ENCODE measurements at regions not wholly inside any gene's neighbourhood (a gene's known extent, or its start where the extent isn't known, plus 50 kb on each side); places are given as distances from the start of the nearest gene placed in this dataset.

- TF ChIP-seq CTCF (conservative IDR thresholded peaks at IDR 0.05; ENCODE audit: low read length) (no peak), EZH2phosphoT487 (IDR thresholded peaks at IDR 0.05; ENCODE audit: borderline replicate concordance) (no peak)
These were observed 152.5 kb upstream of the GHR start for GRCh38 chr5:42270771-42271170.
